Lower leg skin (tissue), 4 donors: ENCODE measurements at regions not wholly inside any gene's neighbourhood (a gene's known extent, or its start where the extent isn't known, plus 50 kb on each side); places are given as distances from the start of the nearest gene placed in this dataset.

Experiments used
- DNase-seq, 2 donors: peaks; one replicate each; pipeline ENCODE4 v3.0.0-alpha.2; 2019; ENCODE audit warnings: low spot score in 2 of 2
- H3K4me3 ChIP-seq: fragments of 200-600 bp; sonication (generic); 2 replicates; pipeline ENCODE4 v1.5.1; 2017; ENCODE audit warnings: mild to moderate bottlenecking, low read depth; ENCODE audit not compliant: poor library complexity, severe bottlenecking
- POLR2A ChIP-seq, 2 donors: fragments of 450-650 bp; IDR thresholded peaks; one replicate each; pipeline ENCODE4 v1.6.1; 2016 to 2017; ENCODE audit warnings: antibody characterized with exemption in 2 of 2, mild to moderate bottlenecking in 1 of 2, moderate library complexity in 1 of 2
- WGBS, 2 donors: methylation state at CpG; one replicate each; pipeline ENCODE4 v1.1.5; 2018; 5-methylcytosine and 5-hydroxymethylcytosine counted together
- intact Hi-C: fragments of 100-400 bp; cut with DNase I; formaldehyde crosslinking; loops from one replicate; pipeline ENCODE4 v1.15.0; 2023; ENCODE audit warnings: low total_unique reads
- TF ChIP-seq, protein P1 (sequence below), 3 donors: fragments of 450-650 bp; IDR thresholded peaks; one replicate each; pipeline ENCODE4 v1.5.1; 2016; ENCODE audit warnings: antibody characterized with exemption in 3 of 3, mild to moderate bottlenecking in 3 of 3, moderate library complexity in 2 of 3

DNA sequence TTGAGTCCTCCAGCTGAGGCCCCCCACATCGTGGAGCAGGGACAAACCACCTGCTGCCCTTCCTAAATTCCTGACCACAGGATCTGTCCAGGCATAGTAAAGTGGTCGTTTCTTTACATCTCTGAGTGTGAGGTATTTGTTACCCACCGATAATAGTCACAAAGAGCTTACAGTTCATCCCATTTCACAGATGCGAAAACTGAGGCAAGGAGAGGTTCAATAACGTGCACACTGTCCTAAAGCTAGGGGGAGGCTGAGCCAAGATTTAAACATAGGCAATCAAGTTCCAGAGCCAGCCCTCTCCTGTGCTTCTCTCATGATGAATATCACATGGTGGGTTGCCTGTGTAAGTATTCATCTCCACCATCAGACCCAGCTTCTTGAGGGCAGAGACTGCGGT, 135.4 kb downstream of the CCT6B start:
- DNase-seq, result no peak
- intact Hi-C loops, result no loop called here
- TF ChIP-seq, protein P1, sequence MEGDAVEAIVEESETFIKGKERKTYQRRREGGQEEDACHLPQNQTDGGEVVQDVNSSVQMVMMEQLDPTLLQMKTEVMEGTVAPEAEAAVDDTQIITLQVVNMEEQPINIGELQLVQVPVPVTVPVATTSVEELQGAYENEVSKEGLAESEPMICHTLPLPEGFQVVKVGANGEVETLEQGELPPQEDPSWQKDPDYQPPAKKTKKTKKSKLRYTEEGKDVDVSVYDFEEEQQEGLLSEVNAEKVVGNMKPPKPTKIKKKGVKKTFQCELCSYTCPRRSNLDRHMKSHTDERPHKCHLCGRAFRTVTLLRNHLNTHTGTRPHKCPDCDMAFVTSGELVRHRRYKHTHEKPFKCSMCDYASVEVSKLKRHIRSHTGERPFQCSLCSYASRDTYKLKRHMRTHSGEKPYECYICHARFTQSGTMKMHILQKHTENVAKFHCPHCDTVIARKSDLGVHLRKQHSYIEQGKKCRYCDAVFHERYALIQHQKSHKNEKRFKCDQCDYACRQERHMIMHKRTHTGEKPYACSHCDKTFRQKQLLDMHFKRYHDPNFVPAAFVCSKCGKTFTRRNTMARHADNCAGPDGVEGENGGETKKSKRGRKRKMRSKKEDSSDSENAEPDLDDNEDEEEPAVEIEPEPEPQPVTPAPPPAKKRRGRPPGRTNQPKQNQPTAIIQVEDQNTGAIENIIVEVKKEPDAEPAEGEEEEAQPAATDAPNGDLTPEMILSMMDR (IDR thresholded peaks at IDR 0.05), result no peak
- TF ChIP-seq POLR2A (IDR thresholded peaks at IDR 0.05), result no peak
- H3K4me3 ChIP-seq, result no peak overlapping the region
- 68 to 70% methylated on average over 6 of the region's 6 CpGs for WGBS, 2 donors

DNA sequence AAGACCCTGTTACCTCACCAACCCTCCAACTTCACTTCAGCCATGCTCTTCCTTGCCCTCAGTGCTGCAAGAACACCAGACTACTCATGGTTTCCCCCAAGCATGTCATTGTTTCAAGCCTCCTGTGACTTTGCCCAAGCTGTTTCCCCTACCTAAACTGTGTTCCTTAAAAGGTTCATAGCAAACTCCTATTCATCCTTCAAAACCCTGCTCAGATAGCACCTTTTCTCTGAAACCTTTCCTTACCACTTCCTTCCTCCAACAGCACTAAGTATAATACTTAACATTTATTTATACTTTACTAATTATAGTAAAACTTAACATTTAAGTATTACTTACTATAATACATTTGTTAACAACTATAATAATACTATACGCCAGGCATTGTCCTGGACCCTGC, 136.2 kb downstream of the CCT6B start:
- intact Hi-C loops, result no loop called here
- 91 to 97% methylated on average over 1 of the region's 1 CpG for WGBS, 2 donors
- H3K4me3 ChIP-seq, result no peak overlapping the region
- no peak for DNase-seq
- TF ChIP-seq POLR2A (IDR thresholded peaks at IDR 0.05), result no peak
- TF ChIP-seq, protein P1 (IDR thresholded peaks at IDR 0.05), result no peak

DNA sequence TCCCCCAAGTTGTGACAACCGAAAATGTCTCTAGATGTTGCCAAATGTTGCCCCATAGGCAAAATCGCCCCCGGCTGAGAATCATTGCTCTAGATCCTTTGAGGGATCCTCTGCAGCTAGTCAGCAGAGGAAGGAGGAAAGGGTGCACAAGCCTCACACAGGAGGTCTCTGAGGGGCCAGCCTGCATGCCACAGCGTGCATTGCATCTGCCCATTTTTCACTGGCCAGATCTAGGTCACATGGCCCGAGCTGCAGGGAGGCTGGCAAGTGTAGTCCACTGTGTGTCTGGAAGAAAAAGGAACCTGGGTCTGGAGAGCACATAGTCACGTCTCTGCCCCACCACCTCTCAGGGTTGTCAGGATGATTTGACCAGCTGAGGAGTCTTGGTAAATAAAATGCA, 138.2 kb downstream of the CCT6B start:
- intact Hi-C loops, result no loop called here
- TF ChIP-seq, protein P1 (IDR thresholded peaks at IDR 0.05), result no peak
- TF ChIP-seq POLR2A (IDR thresholded peaks at IDR 0.05), result no peak
- H3K4me3 ChIP-seq, result no peak overlapping the region
- DNase-seq, result no peak
- 65 to 74% methylated on average over 6 of the region's 6 CpGs for WGBS, 2 donors

DNA sequence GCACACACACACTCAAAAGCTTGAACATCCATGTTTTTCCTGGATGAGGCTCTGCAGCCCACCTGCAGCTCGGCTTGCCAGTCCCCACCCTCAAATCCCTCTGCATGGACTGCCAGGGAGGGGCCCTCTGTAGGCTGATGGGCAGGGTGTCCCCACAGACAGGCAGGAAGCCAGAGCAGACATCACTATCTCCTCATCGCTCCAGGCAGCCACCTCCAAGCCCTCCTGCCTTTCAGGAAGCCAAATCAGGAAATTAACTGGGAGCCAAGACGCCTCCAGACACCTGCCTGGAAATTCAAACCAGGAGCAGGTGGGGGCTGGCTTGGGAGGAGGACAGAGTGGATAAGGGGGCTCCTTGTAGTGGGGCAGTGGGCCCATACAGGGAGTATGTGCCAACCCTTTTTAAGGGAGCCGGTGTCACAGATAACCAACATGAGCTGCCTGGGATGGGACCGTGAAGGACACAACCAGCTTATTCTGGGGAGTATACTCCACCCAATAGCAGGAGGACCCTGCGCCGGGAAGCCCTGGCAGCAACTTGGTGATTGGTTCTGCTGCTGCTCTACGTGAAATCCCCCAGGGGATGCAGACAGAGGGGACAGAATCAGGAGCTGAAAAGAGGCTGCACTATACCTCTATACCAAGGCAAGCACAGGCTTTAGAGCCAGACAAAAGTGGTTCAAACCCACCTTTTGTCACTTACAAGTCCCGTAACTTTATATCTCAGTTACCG, 139.1 kb downstream of the CCT6B start:
- 53 to 57% methylated on average over 10 of the region's 10 CpGs for WGBS, 2 donors
- no peak for DNase-seq
- no peak for TF ChIP-seq POLR2A (IDR thresholded peaks at IDR 0.05)
- TF ChIP-seq, protein P1 (IDR thresholded peaks at IDR 0.05), result no peak
- intact Hi-C loops, result no loop called here
- no peak overlapping the region for H3K4me3 ChIP-seq

DNA sequence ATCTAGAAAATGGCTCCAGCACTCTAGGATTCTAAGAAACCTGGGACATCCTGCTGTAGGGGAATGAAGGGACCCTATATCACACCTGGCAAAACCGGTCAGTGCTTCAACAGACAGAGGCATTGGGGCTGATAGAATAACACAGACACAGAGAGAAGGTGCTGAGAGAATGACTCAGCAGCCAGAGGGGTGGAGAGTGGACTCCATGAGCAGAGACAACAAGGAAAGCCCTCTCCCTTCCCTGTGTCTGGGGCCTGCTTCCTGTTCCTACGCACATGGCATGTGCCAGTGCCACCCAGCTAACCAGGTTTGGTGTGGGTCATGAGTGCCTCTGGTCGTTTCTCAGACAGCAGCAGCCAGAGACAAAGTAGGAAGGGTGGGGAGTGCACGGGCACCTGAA, 140.3 kb downstream of the CCT6B start:
- 40 to 55% methylated on average over 4 of the region's 4 CpGs for WGBS, 2 donors
- TF ChIP-seq POLR2A (IDR thresholded peaks at IDR 0.05), result no peak
- TF ChIP-seq, protein P1 (IDR thresholded peaks at IDR 0.05), result no peak
- no peak for DNase-seq
- intact Hi-C loops, result no loop called here
- H3K4me3 ChIP-seq, result no peak overlapping the region
